ENCODE measurements at regions not wholly inside any gene's neighbourhood (a gene's known extent, or its start where the extent isn't known, plus 50 kb on each side); places are given as distances from the start of the nearest gene placed in this dataset.

- no peak for TF ChIP-seq MXI1 (IDR thresholded peaks at IDR 0.05; ENCODE audit: borderline replicate concordance, low read depth, low read length)
- TF ChIP-seq RAD21 (IDR thresholded peaks at IDR 0.05; ENCODE audit: low read length) = no peak
- TF ChIP-seq POLR2A (IDR thresholded peaks at IDR 0.05; ENCODE audit: low read depth, low read length) = no peak
- TF ChIP-seq, protein P1, sequence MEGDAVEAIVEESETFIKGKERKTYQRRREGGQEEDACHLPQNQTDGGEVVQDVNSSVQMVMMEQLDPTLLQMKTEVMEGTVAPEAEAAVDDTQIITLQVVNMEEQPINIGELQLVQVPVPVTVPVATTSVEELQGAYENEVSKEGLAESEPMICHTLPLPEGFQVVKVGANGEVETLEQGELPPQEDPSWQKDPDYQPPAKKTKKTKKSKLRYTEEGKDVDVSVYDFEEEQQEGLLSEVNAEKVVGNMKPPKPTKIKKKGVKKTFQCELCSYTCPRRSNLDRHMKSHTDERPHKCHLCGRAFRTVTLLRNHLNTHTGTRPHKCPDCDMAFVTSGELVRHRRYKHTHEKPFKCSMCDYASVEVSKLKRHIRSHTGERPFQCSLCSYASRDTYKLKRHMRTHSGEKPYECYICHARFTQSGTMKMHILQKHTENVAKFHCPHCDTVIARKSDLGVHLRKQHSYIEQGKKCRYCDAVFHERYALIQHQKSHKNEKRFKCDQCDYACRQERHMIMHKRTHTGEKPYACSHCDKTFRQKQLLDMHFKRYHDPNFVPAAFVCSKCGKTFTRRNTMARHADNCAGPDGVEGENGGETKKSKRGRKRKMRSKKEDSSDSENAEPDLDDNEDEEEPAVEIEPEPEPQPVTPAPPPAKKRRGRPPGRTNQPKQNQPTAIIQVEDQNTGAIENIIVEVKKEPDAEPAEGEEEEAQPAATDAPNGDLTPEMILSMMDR (conservative IDR thresholded peaks at IDR 0.05; ENCODE audit: low read depth, low read length) = no peak
- TF ChIP-seq NFE2L2 (IDR thresholded peaks at IDR 0.05; ENCODE audit: low read depth, low read length) = no peak
- no peak for TF ChIP-seq SMC3 (IDR thresholded peaks at IDR 0.05; ENCODE audit: low read depth, low read length)
- TF ChIP-seq CEBPB (IDR thresholded peaks at IDR 0.05; ENCODE audit: low read depth, low read length) = no peak
- TF ChIP-seq, protein P2, sequence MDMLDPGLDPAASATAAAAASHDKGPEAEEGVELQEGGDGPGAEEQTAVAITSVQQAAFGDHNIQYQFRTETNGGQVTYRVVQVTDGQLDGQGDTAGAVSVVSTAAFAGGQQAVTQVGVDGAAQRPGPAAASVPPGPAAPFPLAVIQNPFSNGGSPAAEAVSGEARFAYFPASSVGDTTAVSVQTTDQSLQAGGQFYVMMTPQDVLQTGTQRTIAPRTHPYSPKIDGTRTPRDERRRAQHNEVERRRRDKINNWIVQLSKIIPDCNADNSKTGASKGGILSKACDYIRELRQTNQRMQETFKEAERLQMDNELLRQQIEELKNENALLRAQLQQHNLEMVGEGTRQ (IDR thresholded peaks at IDR 0.05; ENCODE audit: low read depth, low read length) = no peak
- TF ChIP-seq MAZ (IDR thresholded peaks at IDR 0.05; ENCODE audit: borderline replicate concordance, low read depth, low read length) = no peak
- TF ChIP-seq BHLHE40 (IDR thresholded peaks at IDR 0.05; ENCODE audit: low read depth, low read length) = no peak
- TF ChIP-seq MAFK (IDR thresholded peaks at IDR 0.05; ENCODE audit: low read depth, low read length) = no peak
- no peak for TF ChIP-seq CHD1 (IDR thresholded peaks at IDR 0.05; ENCODE audit: low read depth, low read length)
- no peak for TF ChIP-seq RFX5 (IDR thresholded peaks at IDR 0.05; ENCODE audit: low read depth, low read length)
- no peak for TF ChIP-seq FOS (IDR thresholded peaks at IDR 0.05; ENCODE audit: low read depth, low read length)
Observed at GRCh38 chr20:53871541-53871940, 198.9 kb downstream of the BCAS1 start.

Measured in IMR-90 (cell line).